HCT116 (cell line): ENCODE measurements at regions not wholly inside any gene's neighbourhood (a gene's known extent, or its start where the extent isn't known, plus 50 kb on each side); places are given as distances from the start of the nearest gene placed in this dataset.

Source experiments
- ATAC-seq: fragments of 200-7000 bp; cut with Tn5 transposase; 2 replicates; pipeline ENCODE4 v1.9.1; 2020; ENCODE audit warnings: mild to moderate bottlenecking, moderate library complexity
- BruUV-seq: library from RNA; stranded (reverse); fragments of 400-500 nt; replicated peaks from 2 replicates; lab custom pipeline; 2021; lab: Mats Ljungman, UMichigan
- CTCF ChIA-PET: fragments of 300-600 bp; sonication (Branson Sonifier 250); formaldehyde crosslinking; loops from one replicate; lab custom pipeline; 2021; ENCODE audit warnings: antibody characterized with exemption; lab: Charles Lee
- POLR2A ChIA-PET: fragments of 300-600, 350-600 bp; sonication (Branson Sonifier 250); formaldehyde crosslinking; loops from one replicate; lab custom pipeline; 2021; ENCODE audit warnings: antibody characterized with exemption; lab: Charles Lee
- RAD21 ChIA-PET, 2 experiments: fragments of 300-600 bp; sonication (Branson Sonifier 250); formaldehyde crosslinking; loops; one replicate each; lab custom pipeline; 2023; ENCODE audit warnings: low total read pairs in 2 of 2; ENCODE audit not compliant: uncharacterized antibody in 2 of 2, unreplicated experiment in 2 of 2, low non-redundant PET in 1 of 2; lab: Charles Lee
- DNase-seq: peaks from one replicate; pipeline ENCODE4 v3.0.0-alpha.2; 2010; ENCODE audit warnings: low read depth, low spot score
- H2AFZ ChIP-seq: fragments of 200-600 bp; shearing (Covaris generic), sonication (generic); 2 replicates; pipeline ENCODE4 v1.6.1; 2017; ENCODE audit warnings: low read depth, mixed run types, mixed read lengths, antibody characterized with exemption, low read length; ENCODE audit not compliant: poor library complexity, severe bottlenecking
- H3K27ac ChIP-seq: 2 replicates; pipeline ENCODE4 v1.5.1; 2012; ENCODE audit warnings: low read depth, low read length
- H3K27me3 ChIP-seq: fragments of 200-600 bp; sonication (generic); 2 replicates; pipeline ENCODE4 v1.6.1; 2016; ENCODE audit warnings: mixed run types, low read length, mixed read lengths; ENCODE audit not compliant: insufficient read depth
- H3K36me3 ChIP-seq, 2 experiments: fragments of 200-500 bp in 1 of 2; fragments of 200-600 bp in 1 of 2; sonication (Bioruptor generic) in 1 of 2; sonication (generic) in 1 of 2; 2 replicates each; pipeline versions ENCODE4 v1.5.1 to v1.6.1; 2014 to 2016; ENCODE audit warnings: low read length in 2 of 2, inconsistent platforms in 1 of 2, mixed read lengths in 1 of 2, mixed run types in 1 of 2; ENCODE audit not compliant: insufficient read depth in 2 of 2, control insufficient read depth in 1 of 2
- H3K4me1 ChIP-seq, 2 experiments: fragments of 200-600 bp in 1 of 2; sonication (generic) in 1 of 2; 2 replicates each; pipeline versions ENCODE4 v1.5.1 to v1.6.1; 2012 to 2017; ENCODE audit warnings: low read length in 2 of 2, inconsistent platforms in 1 of 2, mild to moderate bottlenecking in 1 of 2, mixed read lengths in 1 of 2, mixed run types in 1 of 2, moderate library complexity in 1 of 2; ENCODE audit not compliant: insufficient read depth in 2 of 2, control insufficient read depth in 1 of 2
- H3K4me2 ChIP-seq: fragments of 200-600 bp; sonication (generic); 2 replicates; pipeline ENCODE4 v1.6.1; 2017; ENCODE audit warnings: mixed run types, low read length, mixed read lengths
- H3K4me3 ChIP-seq, 2 experiments: fragments of 200-600 bp in 1 of 2; sonication (generic) in 1 of 2; replicated peaks in 1 of 2; 2 replicates each; pipeline ENCODE4 v1.5.1; 2011 to 2016; ENCODE audit warnings: low read length in 2 of 2, control low read depth in 1 of 2, low read depth in 1 of 2, mild to moderate bottlenecking in 1 of 2, mixed read lengths in 1 of 2, mixed run types in 1 of 2
- H3K79me2 ChIP-seq: fragments of 200-600 bp; sonication (generic); 2 replicates; pipeline ENCODE4 v1.6.1; 2017; ENCODE audit warnings: mild to moderate bottlenecking, mixed run types, low read length, moderate library complexity, mixed read lengths; ENCODE audit not compliant: insufficient read depth
- H3K9ac ChIP-seq: fragments of 200-600 bp; sonication (generic); 2 replicates; pipeline ENCODE4 v1.6.1; 2016; ENCODE audit warnings: low read length, mixed read lengths
- H3K9me2 ChIP-seq: fragments of 200-600 bp; sonication (generic), shearing (Covaris generic); 2 replicates; pipeline ENCODE4 v1.6.1; 2017; ENCODE audit warnings: mixed run types, mild to moderate bottlenecking, moderate library complexity; ENCODE audit not compliant: insufficient read depth
- H3K9me3 ChIP-seq, 2 experiments: fragments of 200-500 bp in 1 of 2; fragments of 200-600 bp in 1 of 2; sonication (Bioruptor generic) in 1 of 2; sonication (generic) in 1 of 2; 2 replicates each; pipeline ENCODE4 v1.6.1; 2014 to 2017; ENCODE audit warnings: low read length in 2 of 2, mixed read lengths in 2 of 2, inconsistent platforms in 1 of 2, low read depth in 1 of 2, mild to moderate bottlenecking in 1 of 2, mixed run types in 1 of 2, moderate library complexity in 1 of 2; ENCODE audit not compliant: control insufficient read depth in 1 of 2, insufficient read depth in 1 of 2
- H4K20me1 ChIP-seq: fragments of 200-600 bp; sonication (generic), shearing (Covaris generic); 2 replicates; pipeline ENCODE4 v1.6.1; 2017; ENCODE audit warnings: mixed run types, mild to moderate bottlenecking, moderate library complexity; ENCODE audit not compliant: insufficient read depth
- CEBPB ChIP-seq: IDR thresholded peaks from 2 replicates; pipeline ENCODE4 v1.6.1; 2012; ENCODE audit warnings: low read depth
- EGR1 ChIP-seq: IDR thresholded peaks from 2 replicates; pipeline ENCODE4 v1.6.1; 2012; ENCODE audit warnings: low read depth
- ELF1 ChIP-seq: IDR thresholded peaks from 2 replicates; pipeline ENCODE4 v1.6.1; 2012; ENCODE audit warnings: low read depth, borderline replicate concordance
- EZH2 ChIP-seq: fragments of 200-600 bp; sonication (generic); IDR thresholded peaks from 2 replicates; pipeline ENCODE4 v1.6.1; 2017; ENCODE audit warnings: antibody characterized with exemption, mixed run types
- EZH2phosphoT487 ChIP-seq: fragments of 200-600 bp; IDR thresholded peaks from 2 replicates; pipeline ENCODE4 v1.6.1; 2018; ENCODE audit warnings: antibody characterized with exemption, borderline replicate concordance
- FOSL1 ChIP-seq: IDR thresholded peaks from 2 replicates; pipeline ENCODE4 v1.6.1; 2012; ENCODE audit warnings: low read depth
- JUND ChIP-seq: IDR thresholded peaks from 2 replicates; pipeline ENCODE4 v1.6.1; 2012
- MAX ChIP-seq: IDR thresholded peaks from 2 replicates; pipeline ENCODE4 v1.6.1; 2012
- POLR2AphosphoS5 ChIP-seq: IDR thresholded peaks from 2 replicates; pipeline ENCODE4 v1.6.1; 2011; ENCODE audit warnings: mild to moderate bottlenecking, low read depth, low read length, moderate library complexity
- SRF ChIP-seq: IDR thresholded peaks from 2 replicates; pipeline ENCODE4 v1.6.1; 2012; ENCODE audit warnings: low read depth
- ZFX ChIP-seq: fragments of 450-650 bp; IDR thresholded peaks from 2 replicates; pipeline ENCODE4 v1.6.1; 2017
- ZNF274 ChIP-seq: fragments of 200-500 bp; sonication (Bioruptor generic); IDR thresholded peaks from 2 replicates; pipeline ENCODE4 v1.6.1; 2014; ENCODE audit warnings: mild to moderate bottlenecking, low read depth, low read length, inconsistent platforms
- intact Hi-C: fragments of 100-400 bp; cut with micrococcal nuclease; formaldehyde crosslinking; loops from 2 replicates; pipeline ENCODE4 v1.10.0; 2022
- TF ChIP-seq, protein P1 (sequence below): IDR thresholded peaks from 2 replicates; pipeline ENCODE4 v1.6.1; 2011; ENCODE audit warnings: mild to moderate bottlenecking, low read length, moderate library complexity; ENCODE audit not compliant: insufficient replicate concordance; ENCODE audit errors: extremely low read depth
- TF ChIP-seq, protein P2 (sequence below): IDR thresholded peaks from 2 replicates; pipeline ENCODE4 v1.6.1; 2012
- TF ChIP-seq, protein P3 (sequence below), 3 experiments: fragments of 200-600 bp in 1 of 3; sonication (generic) in 1 of 3; IDR thresholded peaks in 2 of 3; conservative IDR thresholded peaks in 1 of 3; 2 replicates each; pipeline ENCODE4 v1.5.1; 2012 to 2017; ENCODE audit warnings: low read depth in 2 of 3, low read length in 2 of 3, antibody characterized with exemption in 1 of 3, borderline replicate concordance in 1 of 3, control low read depth in 1 of 3, mild to moderate bottlenecking in 1 of 3, mixed read lengths in 1 of 3, mixed run types in 1 of 3, moderate library complexity in 1 of 3; ENCODE audit not compliant: insufficient read depth in 1 of 3

GRCh38 chr2:167653131-167653530, 594.3 kb downstream of the STK39 start:
- no peak overlapping the region for H3K4me3 ChIP-seq
- H3K4me1 ChIP-seq, result no peaks in the 10 kb centered on the region
- no peak overlapping the region for H2AFZ ChIP-seq
- H3K9ac ChIP-seq, result no peak overlapping the region
- no peaks in the 10 kb centered on the region for H3K36me3 ChIP-seq
- peaks cover 9% of the 10 kb centered on the region; the same call in 1 of the 2 replicates for H3K27me3 ChIP-seq
- H3K9me3 ChIP-seq, result no peaks in the 10 kb centered on the region
- H3K79me2 ChIP-seq, result no peaks in the 10 kb centered on the region
- RAD21 ChIA-PET, result no interaction called here
- CTCF ChIA-PET, result no interaction called here
- H3K9me2 ChIP-seq, result no peaks in the 10 kb centered on the region
- H4K20me1 ChIP-seq, result no peaks in the 10 kb centered on the region
- intact Hi-C loops, result no loop called here
- POLR2A ChIA-PET, result no interaction called here
- H3K4me2 ChIP-seq, result no peak overlapping the region
- ATAC-seq (no peak), DNase-seq (no peak)
- BruUV-seq, result no TSS peak
- no peak overlapping the region for H3K27ac ChIP-seq
- TF ChIP-seq ZFX (no peak), ELF1 (no peak), ZNF274 (no peak), JUND (no peak), POLR2AphosphoS5 (no peak), CEBPB (no peak), EZH2 (no peak), EZH2phosphoT487 (no peak), EGR1 (no peak), MAX (no peak), FOSL1 (no peak), SRF (no peak)
- TF ChIP-seq, protein P1, sequence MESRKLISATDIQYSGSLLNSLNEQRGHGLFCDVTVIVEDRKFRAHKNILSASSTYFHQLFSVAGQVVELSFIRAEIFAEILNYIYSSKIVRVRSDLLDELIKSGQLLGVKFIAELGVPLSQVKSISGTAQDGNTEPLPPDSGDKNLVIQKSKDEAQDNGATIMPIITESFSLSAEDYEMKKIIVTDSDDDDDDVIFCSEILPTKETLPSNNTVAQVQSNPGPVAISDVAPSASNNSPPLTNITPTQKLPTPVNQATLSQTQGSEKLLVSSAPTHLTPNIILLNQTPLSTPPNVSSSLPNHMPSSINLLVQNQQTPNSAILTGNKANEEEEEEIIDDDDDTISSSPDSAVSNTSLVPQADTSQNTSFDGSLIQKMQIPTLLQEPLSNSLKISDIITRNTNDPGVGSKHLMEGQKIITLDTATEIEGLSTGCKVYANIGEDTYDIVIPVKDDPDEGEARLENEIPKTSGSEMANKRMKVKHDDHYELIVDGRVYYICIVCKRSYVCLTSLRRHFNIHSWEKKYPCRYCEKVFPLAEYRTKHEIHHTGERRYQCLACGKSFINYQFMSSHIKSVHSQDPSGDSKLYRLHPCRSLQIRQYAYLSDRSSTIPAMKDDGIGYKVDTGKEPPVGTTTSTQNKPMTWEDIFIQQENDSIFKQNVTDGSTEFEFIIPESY, result no peak
- TF ChIP-seq, protein P2, sequence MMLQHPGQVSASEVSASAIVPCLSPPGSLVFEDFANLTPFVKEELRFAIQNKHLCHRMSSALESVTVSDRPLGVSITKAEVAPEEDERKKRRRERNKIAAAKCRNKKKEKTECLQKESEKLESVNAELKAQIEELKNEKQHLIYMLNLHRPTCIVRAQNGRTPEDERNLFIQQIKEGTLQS, result no peak
- TF ChIP-seq, protein P3, sequence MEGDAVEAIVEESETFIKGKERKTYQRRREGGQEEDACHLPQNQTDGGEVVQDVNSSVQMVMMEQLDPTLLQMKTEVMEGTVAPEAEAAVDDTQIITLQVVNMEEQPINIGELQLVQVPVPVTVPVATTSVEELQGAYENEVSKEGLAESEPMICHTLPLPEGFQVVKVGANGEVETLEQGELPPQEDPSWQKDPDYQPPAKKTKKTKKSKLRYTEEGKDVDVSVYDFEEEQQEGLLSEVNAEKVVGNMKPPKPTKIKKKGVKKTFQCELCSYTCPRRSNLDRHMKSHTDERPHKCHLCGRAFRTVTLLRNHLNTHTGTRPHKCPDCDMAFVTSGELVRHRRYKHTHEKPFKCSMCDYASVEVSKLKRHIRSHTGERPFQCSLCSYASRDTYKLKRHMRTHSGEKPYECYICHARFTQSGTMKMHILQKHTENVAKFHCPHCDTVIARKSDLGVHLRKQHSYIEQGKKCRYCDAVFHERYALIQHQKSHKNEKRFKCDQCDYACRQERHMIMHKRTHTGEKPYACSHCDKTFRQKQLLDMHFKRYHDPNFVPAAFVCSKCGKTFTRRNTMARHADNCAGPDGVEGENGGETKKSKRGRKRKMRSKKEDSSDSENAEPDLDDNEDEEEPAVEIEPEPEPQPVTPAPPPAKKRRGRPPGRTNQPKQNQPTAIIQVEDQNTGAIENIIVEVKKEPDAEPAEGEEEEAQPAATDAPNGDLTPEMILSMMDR (IDR thresholded peaks at IDR 0.05 in 2 of 3, conservative IDR thresholded peaks at IDR 0.05 in 1 of 3; ENCODE audit: borderline replicate concordance in 1 of 3, insufficient read depth in 1 of 3, low read depth in 2 of 3, low read length in 2 of 3), result no peak
